HEK293 (cell line): ENCODE measurements at regions not wholly inside any gene's neighbourhood (a gene's known extent, or its start where the extent isn't known, plus 50 kb on each side); places are given as distances from the start of the nearest gene placed in this dataset.

Experiments
- CTCF ChIA-PET: fragments of 350-600 bp; formaldehyde crosslinking; extraction: SDS; loops from one replicate; lab custom pipeline; 2021; ENCODE audit warnings: antibody characterized with exemption; lab: Yijun Ruan, JAX
- POLR2A ChIA-PET: fragments of 300-600 bp; formaldehyde crosslinking; extraction: SDS; loops from one replicate; lab custom pipeline; 2020; ENCODE audit warnings: antibody characterized with exemption, inconsistent platforms; lab: Yijun Ruan, JAX
- H3K27ac ChIP-seq: fragments of 200-500 bp; sonication (Bioruptor generic); 2 replicates; pipeline ENCODE4 v1.5.1; 2014; ENCODE audit warnings: low read depth, low read length, control low read depth, inconsistent platforms; ENCODE audit errors: extremely low read depth
- H3K36me3 ChIP-seq, 2 experiments: fragments of 200-500 bp in 1 of 2; sonication (Bioruptor generic) in 1 of 2; 1 replicate in 1 of 2; 2 replicates in 1 of 2; pipeline ENCODE4 v1.5.1; 2014 to 2017; ENCODE audit warnings: inconsistent platforms in 2 of 2, low read length in 2 of 2; ENCODE audit not compliant: control insufficient read depth in 2 of 2, insufficient read depth in 1 of 2
- H3K4me1 ChIP-seq: fragments of 200-500 bp; sonication (Bioruptor generic); 2 replicates; pipeline ENCODE4 v1.5.1; 2014; ENCODE audit warnings: mild to moderate bottlenecking, low read length, inconsistent platforms; ENCODE audit not compliant: control insufficient read depth, insufficient read depth
- H3K4me3 ChIP-seq: 2 replicates; pipeline ENCODE4 v1.5.1; 2011; ENCODE audit warnings: low read depth, mild to moderate bottlenecking, control low read depth, low read length, moderate library complexity
- H3K9me3 ChIP-seq: fragments of 200-500 bp; sonication (Bioruptor generic); 2 replicates; pipeline ENCODE4 v1.5.1; 2014; ENCODE audit warnings: low read depth, low read length, inconsistent platforms; ENCODE audit not compliant: control insufficient read depth, insufficient read depth
- BCL11A ChIP-seq: fragments of 450-650 bp; formaldehyde crosslinking; IDR thresholded peaks from 2 replicates; pipeline ENCODE4 v1.5.1; 2016; ENCODE audit warnings: low read depth, missing biosample characterization, missing genetic modification characterization
- GLIS1 ChIP-seq: fragments of 450-650 bp; formaldehyde crosslinking; IDR thresholded peaks from 2 replicates; pipeline ENCODE4 v1.5.1; 2016; ENCODE audit warnings: missing biosample characterization, missing genetic modification characterization
- HOXC10 ChIP-seq: sonication (generic); formaldehyde crosslinking; IDR thresholded peaks from 2 replicates; pipeline ENCODE4 v1.8.1; 2023; ENCODE audit warnings: mild to moderate bottlenecking, missing genetic modification reagents
- KLF7 ChIP-seq: fragments of 450-650 bp; formaldehyde crosslinking; IDR thresholded peaks from 2 replicates; pipeline ENCODE4 v1.5.1; 2016; ENCODE audit warnings: missing biosample characterization, missing genetic modification characterization, borderline replicate concordance
- KLF8 ChIP-seq: fragments of 450-650 bp; formaldehyde crosslinking; IDR thresholded peaks from 2 replicates; pipeline ENCODE4 v1.5.1; 2016; ENCODE audit warnings: missing biosample characterization, missing genetic modification characterization
- OVOL3 ChIP-seq: fragments of 450-650 bp; formaldehyde crosslinking; IDR thresholded peaks from 2 replicates; pipeline ENCODE4 v1.5.1; 2016; ENCODE audit warnings: missing biosample characterization, missing genetic modification characterization
- RBAK ChIP-seq: fragments of 450-650 bp; formaldehyde crosslinking; IDR thresholded peaks from 2 replicates; pipeline ENCODE4 v1.5.1; 2016; ENCODE audit warnings: missing biosample characterization, missing genetic modification characterization
- REST ChIP-seq: fragments of 450-650 bp; formaldehyde crosslinking; IDR thresholded peaks from 2 replicates; pipeline ENCODE4 v1.5.1; 2016; ENCODE audit warnings: missing biosample characterization, missing genetic modification characterization
- SCRT2 ChIP-seq: fragments of 450-650 bp; formaldehyde crosslinking; IDR thresholded peaks from 2 replicates; pipeline ENCODE4 v1.5.1; 2016; ENCODE audit warnings: missing biosample characterization, missing genetic modification characterization
- SP7 ChIP-seq: fragments of 450-650 bp; formaldehyde crosslinking; IDR thresholded peaks from 2 replicates; pipeline ENCODE4 v1.5.1; 2016; ENCODE audit warnings: missing biosample characterization, missing genetic modification characterization
- WT1 ChIP-seq: fragments of 450-650 bp; formaldehyde crosslinking; IDR thresholded peaks from 2 replicates; pipeline ENCODE4 v1.5.1; 2016; ENCODE audit warnings: missing biosample characterization, missing genetic modification characterization
- ZBTB21 ChIP-seq: fragments of 450-650 bp; formaldehyde crosslinking; IDR thresholded peaks from 2 replicates; pipeline ENCODE4 v1.5.1; 2017; ENCODE audit warnings: missing biosample characterization, missing genetic modification characterization
- ZNF10 ChIP-seq: fragments of 450-650 bp; formaldehyde crosslinking; IDR thresholded peaks from 2 replicates; pipeline ENCODE4 v1.5.1; 2017; ENCODE audit warnings: missing biosample characterization, missing genetic modification characterization
- ZNF112 ChIP-seq: fragments of 450-650 bp; formaldehyde crosslinking; IDR thresholded peaks from 2 replicates; pipeline ENCODE4 v1.5.0; 2017; ENCODE audit warnings: missing biosample characterization, missing genetic modification characterization
- ZNF121 ChIP-seq: fragments of 450-650 bp; formaldehyde crosslinking; IDR thresholded peaks from 2 replicates; pipeline ENCODE4 v1.5.1; 2016; ENCODE audit warnings: missing biosample characterization, missing genetic modification characterization
- ZNF214 ChIP-seq: fragments of 450-650 bp; formaldehyde crosslinking; IDR thresholded peaks from 2 replicates; pipeline ENCODE4 v1.5.1; 2017; ENCODE audit warnings: missing biosample characterization, mild to moderate bottlenecking, missing genetic modification characterization, borderline replicate concordance
- ZNF239 ChIP-seq: fragments of 450-650 bp; formaldehyde crosslinking; IDR thresholded peaks from 2 replicates; pipeline ENCODE4 v1.5.1; 2016; ENCODE audit warnings: missing biosample characterization, missing genetic modification characterization
- ZNF311 ChIP-seq: fragments of 450-650 bp; formaldehyde crosslinking; IDR thresholded peaks from 2 replicates; pipeline ENCODE4 v1.5.1; 2017; ENCODE audit warnings: missing biosample characterization, missing genetic modification characterization, borderline replicate concordance
- ZNF354C ChIP-seq: fragments of 450-650 bp; formaldehyde crosslinking; IDR thresholded peaks from 2 replicates; pipeline ENCODE4 v1.5.1; 2016; ENCODE audit warnings: missing biosample characterization, missing genetic modification characterization, low read depth, borderline replicate concordance
- ZNF48 ChIP-seq: fragments of 450-650 bp; formaldehyde crosslinking; IDR thresholded peaks from 2 replicates; pipeline ENCODE4 v1.5.1; 2016; ENCODE audit warnings: missing biosample characterization, missing genetic modification characterization
- ZNF571 ChIP-seq: fragments of 450-650 bp; formaldehyde crosslinking; IDR thresholded peaks from 2 replicates; pipeline ENCODE4 v1.5.0; 2017; ENCODE audit warnings: missing biosample characterization, missing genetic modification characterization
- ZNF600 ChIP-seq: fragments of 450-650 bp; formaldehyde crosslinking; IDR thresholded peaks from 2 replicates; pipeline ENCODE4 v1.5.1; 2016; ENCODE audit warnings: missing biosample characterization, missing genetic modification characterization
- ZNF629 ChIP-seq: fragments of 450-650 bp; formaldehyde crosslinking; IDR thresholded peaks from 2 replicates; pipeline ENCODE4 v1.5.1; 2017; ENCODE audit warnings: missing biosample characterization, missing genetic modification characterization
- ZXDB ChIP-seq: fragments of 450-650 bp; formaldehyde crosslinking; IDR thresholded peaks from 2 replicates; pipeline ENCODE4 v1.5.1; 2016; ENCODE audit warnings: missing biosample characterization, missing genetic modification characterization
- TF ChIP-seq, protein P1 (sequence below): fragments of 450-650 bp; formaldehyde crosslinking; IDR thresholded peaks from 2 replicates; pipeline ENCODE4 v1.5.1; 2016; ENCODE audit warnings: missing biosample characterization, missing genetic modification characterization, borderline replicate concordance
- TF ChIP-seq, protein P2 (sequence below): IDR thresholded peaks from 2 replicates; pipeline ENCODE4 v1.6.1; 2011; ENCODE audit warnings: mild to moderate bottlenecking, low read depth, low read length, borderline replicate concordance
- TF ChIP-seq, protein P3 (sequence below): fragments of 450-650 bp; formaldehyde crosslinking; IDR thresholded peaks from 2 replicates; pipeline ENCODE4 v1.5.1; 2016; ENCODE audit warnings: missing biosample characterization, missing genetic modification characterization
- TF ChIP-seq, protein P4 (sequence below): fragments of 450-650 bp; formaldehyde crosslinking; IDR thresholded peaks from 2 replicates; pipeline ENCODE4 v1.5.1; 2016; ENCODE audit warnings: missing biosample characterization, missing genetic modification characterization

- Histone ChIP-seq H3K4me3 (no peak overlapping the region), H3K27ac (no peak overlapping the region), H3K9me3 (no peaks in the 10 kb centered on the region)
- CTCF ChIA-PET, result no interaction called here
- TF ChIP-seq ZNF121 (tag by site-specific recombination) (no peak), GLIS1 (no peak), ZNF629 (no peak), ZNF239 (tag by site-specific recombination) (no peak), ZNF112 (tag by site-specific recombination) (no peak), HOXC10 (no peak), ZNF214 (tag by site-specific recombination) (no peak), SCRT2 (tag by site-specific recombination) (no peak), ZNF571 (tag by site-specific recombination) (no peak), ZNF311 (no peak), ZBTB21 (no peak), ZNF354C (tag by site-specific recombination) (no peak), ZNF10 (no peak), ZXDB (tag by site-specific recombination) (no peak)
- TF ChIP-seq, protein P1, sequence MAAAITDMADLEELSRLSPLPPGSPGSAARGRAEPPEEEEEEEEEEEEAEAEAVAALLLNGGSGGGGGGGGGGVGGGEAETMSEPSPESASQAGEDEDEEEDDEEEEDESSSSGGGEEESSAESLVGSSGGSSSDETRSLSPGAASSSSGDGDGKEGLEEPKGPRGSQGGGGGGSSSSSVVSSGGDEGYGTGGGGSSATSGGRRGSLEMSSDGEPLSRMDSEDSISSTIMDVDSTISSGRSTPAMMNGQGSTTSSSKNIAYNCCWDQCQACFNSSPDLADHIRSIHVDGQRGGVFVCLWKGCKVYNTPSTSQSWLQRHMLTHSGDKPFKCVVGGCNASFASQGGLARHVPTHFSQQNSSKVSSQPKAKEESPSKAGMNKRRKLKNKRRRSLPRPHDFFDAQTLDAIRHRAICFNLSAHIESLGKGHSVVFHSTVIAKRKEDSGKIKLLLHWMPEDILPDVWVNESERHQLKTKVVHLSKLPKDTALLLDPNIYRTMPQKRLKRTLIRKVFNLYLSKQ (tag by site-specific recombination), result no peak
- TF ChIP-seq, protein P2, sequence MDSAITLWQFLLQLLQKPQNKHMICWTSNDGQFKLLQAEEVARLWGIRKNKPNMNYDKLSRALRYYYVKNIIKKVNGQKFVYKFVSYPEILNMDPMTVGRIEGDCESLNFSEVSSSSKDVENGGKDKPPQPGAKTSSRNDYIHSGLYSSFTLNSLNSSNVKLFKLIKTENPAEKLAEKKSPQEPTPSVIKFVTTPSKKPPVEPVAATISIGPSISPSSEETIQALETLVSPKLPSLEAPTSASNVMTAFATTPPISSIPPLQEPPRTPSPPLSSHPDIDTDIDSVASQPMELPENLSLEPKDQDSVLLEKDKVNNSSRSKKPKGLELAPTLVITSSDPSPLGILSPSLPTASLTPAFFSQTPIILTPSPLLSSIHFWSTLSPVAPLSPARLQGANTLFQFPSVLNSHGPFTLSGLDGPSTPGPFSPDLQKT, result no peak
- TF ChIP-seq, all 188 proteins: peak for 0
- Histone ChIP-seq H3K4me1 (no peaks in the 10 kb centered on the region), H3K36me3 (no peaks in the 10 kb centered on the region)
- POLR2A ChIA-PET, result no interaction called here
Measured at GRCh38 chr7:136292365-136292764, 315.2 kb upstream of the MTPN start.

GRCh38 chr7:136290351-136290750 lies 313.2 kb upstream of the MTPN start:
- POLR2A ChIA-PET, result no interaction called here
- H3K4me1 ChIP-seq, result no peaks in the 10 kb centered on the region
- TF ChIP-seq WT1 (no peak), RBAK (tag by site-specific recombination) (no peak), KLF7 (tag by site-specific recombination) (no peak), SCRT2 (tag by site-specific recombination) (no peak), KLF8 (tag by site-specific recombination) (no peak), BCL11A (tag by site-specific recombination) (no peak), OVOL3 (tag by site-specific recombination) (no peak), ZNF48 (tag by site-specific recombination) (no peak), REST (tag by site-specific recombination) (no peak), SP7 (tag by site-specific recombination) (no peak), ZNF600 (no peak)
- TF ChIP-seq, protein P3, sequence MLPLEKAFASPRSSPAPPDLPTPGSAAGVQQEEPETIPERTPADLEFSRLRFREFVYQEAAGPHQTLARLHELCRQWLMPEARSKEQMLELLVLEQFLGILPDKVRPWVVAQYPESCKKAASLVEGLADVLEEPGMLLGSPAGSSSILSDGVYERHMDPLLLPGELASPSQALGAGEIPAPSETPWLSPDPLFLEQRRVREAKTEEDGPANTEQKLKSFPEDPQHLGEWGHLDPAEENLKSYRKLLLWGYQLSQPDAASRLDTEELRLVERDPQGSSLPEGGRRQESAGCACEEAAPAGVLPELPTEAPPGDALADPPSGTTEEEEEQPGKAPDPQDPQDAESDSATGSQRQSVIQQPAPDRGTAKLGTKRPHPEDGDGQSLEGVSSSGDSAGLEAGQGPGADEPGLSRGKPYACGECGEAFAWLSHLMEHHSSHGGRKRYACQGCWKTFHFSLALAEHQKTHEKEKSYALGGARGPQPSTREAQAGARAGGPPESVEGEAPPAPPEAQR (tag by site-specific recombination), result no peak
- TF ChIP-seq, protein P4, sequence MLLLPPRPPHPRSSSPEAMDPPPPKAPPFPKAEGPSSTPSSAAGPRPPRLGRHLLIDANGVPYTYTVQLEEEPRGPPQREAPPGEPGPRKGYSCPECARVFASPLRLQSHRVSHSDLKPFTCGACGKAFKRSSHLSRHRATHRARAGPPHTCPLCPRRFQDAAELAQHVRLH (tag by site-specific recombination), result no peak

More at GRCh38 chr7:136290351-136290750, 313.2 kb upstream of the MTPN start:
- H3K36me3 ChIP-seq, result no peaks in the 10 kb centered on the region
- no peak overlapping the region for H3K4me3 ChIP-seq
- H3K9me3 ChIP-seq, result no peaks in the 10 kb centered on the region
- no peak overlapping the region for H3K27ac ChIP-seq
- CTCF ChIA-PET, result no interaction called here
